ENCODE measurements at regions not wholly inside any gene's neighbourhood (a gene's known extent, or its start where the extent isn't known, plus 50 kb on each side); places are given as distances from the start of the nearest gene placed in this dataset.

DNA sequence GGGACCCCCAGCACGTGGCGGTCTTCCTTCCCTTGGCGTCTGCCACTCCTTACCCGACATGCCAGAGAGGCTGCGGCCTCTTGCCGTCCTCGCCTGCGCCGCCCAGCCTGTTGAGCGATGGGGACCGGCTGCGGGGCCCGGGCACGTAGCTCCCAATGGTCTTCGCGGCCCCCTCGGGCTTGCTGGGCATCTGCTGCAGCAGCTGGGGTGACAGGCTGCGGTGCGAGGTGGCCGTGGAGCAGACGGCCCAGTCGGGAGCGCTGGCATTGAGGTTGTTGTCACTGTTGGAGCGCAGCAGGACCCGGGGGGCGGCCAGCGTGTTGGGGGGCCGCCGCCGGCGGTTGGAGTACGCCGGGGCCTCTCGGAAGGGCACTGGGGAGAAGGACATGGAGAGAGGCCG, 422.0 kb downstream of the CTTN start:
- H3K4me3 Mint-ChIP-seq: no peak overlapping the region
- no peak for DNase-seq
- no peaks in the 10 kb centered on the region for H3K4me1 Mint-ChIP-seq
- H3K27me3 Mint-ChIP-seq: peaks cover 20% of the 10 kb centered on the region
- ChIA-PET CTCF (no interaction called here), POLR2A (no interaction called here)
- no peaks in the 10 kb centered on the region for H3K9me3 Mint-ChIP-seq
- no peaks in the 10 kb centered on the region for H3K36me3 Mint-ChIP-seq (ENCODE audit: low read depth)
- no peak overlapping the region for H3K27ac Mint-ChIP-seq

DNA sequence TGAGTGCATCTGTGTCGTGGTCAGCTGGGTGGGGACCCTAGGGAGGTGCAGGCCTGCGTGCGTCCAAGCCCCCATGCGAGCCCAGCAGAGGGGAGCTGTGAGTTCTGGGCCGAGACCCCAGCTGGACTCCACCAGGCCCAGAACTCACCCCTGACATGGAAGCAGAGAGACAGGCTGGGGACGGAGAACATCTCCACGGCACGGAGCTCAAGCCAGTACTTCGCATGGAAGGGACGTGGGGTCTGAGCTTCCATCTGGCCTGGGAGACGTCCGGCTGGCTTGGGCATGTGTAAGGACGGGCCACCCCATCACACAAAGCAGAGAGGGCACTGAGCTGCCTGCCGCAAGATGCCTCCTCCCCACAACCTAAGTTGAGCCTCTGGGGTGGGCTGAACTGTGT, 422.4 kb downstream of the CTTN start:
- peaks cover 24% of the 10 kb centered on the region for H3K27me3 Mint-ChIP-seq
- POLR2A ChIA-PET: no interaction called here
- H3K4me3 Mint-ChIP-seq: no peak overlapping the region
- H3K9me3 Mint-ChIP-seq: no peaks in the 10 kb centered on the region
- no peak for DNase-seq
- no peaks in the 10 kb centered on the region for H3K36me3 Mint-ChIP-seq (ENCODE audit: low read depth)
- H3K27ac Mint-ChIP-seq: no peak overlapping the region
- CTCF ChIA-PET: no interaction called here
- no peaks in the 10 kb centered on the region for H3K4me1 Mint-ChIP-seq

DNA sequence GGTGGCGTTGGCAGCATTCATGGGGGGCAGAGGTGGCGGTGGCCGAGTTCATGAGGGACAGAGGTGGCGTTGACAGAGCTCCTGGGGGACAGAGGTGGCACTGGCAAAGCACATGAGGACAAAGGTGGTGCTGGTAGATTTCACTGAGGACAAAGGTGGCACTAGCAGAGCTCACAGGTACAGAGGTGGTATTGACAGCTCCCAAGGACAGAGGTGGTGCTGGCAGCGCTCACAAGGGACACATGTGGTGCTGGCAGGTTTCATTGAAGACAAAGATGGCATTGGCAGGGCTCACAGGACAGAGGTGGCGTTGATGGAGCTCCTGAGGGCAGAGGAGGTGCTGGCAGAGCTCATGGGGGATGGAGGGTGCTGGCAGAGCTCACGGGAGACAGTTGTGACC, 425.4 kb downstream of the CTTN start:
- Mint-ChIP-seq H3K27me3 (peaks cover 41% of the 10 kb centered on the region), H3K36me3 (ENCODE audit: low read depth) (no peaks in the 10 kb centered on the region), H3K4me3 (no peak overlapping the region), H3K4me1 (no peaks in the 10 kb centered on the region), H3K9me3 (no peaks in the 10 kb centered on the region), H3K27ac (no peak overlapping the region)
- POLR2A ChIA-PET: no interaction called here
- no peak for DNase-seq
- CTCF ChIA-PET: interaction anchor here (0.5 kb wide), 1 partner anchor 288 kb away, joined by 3 read pairs; no protein-coding TSS in a partner anchor

DNA sequence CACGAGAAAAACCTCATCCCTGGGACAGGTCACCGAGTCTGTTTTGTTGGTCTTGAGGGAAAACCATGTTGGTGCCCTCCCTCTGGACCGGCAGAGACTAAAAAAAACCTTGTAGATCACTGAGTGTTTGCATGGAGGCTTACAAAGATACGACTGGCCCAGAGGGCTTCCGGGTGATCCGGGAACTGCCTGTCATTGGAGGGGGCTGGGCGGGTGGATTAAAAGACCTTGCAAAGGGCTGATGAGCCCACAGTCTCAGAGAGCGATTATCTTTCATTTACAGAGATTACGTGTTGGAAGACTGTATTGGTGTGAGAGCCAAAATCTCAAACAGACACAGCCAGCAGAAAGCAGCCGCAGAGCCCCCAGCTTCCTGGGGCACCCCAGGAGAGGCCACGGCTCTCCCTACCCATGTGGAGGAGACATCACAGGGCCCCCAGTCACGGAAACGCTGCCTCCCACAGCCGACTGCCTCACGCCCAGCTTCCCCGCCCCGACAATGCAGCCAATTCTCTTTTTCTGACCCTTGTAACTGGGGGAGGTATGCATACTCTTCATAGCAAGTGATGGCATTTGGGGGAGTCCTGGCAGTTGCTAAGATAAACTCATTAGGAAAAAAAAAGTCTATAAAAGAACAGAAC, 426.4 kb downstream of the CTTN start:
- ChIA-PET POLR2A (no interaction called here), CTCF (no interaction called here)
- no peak overlapping the region for H3K4me3 Mint-ChIP-seq
- no peak overlapping the region for H3K27ac Mint-ChIP-seq
- H3K9me3 Mint-ChIP-seq: no peaks in the 10 kb centered on the region
- no peak for DNase-seq
- peaks cover 41% of the 10 kb centered on the region for H3K27me3 Mint-ChIP-seq
- no peaks in the 10 kb centered on the region for H3K4me1 Mint-ChIP-seq
- H3K36me3 Mint-ChIP-seq (ENCODE audit: low read depth): no peaks in the 10 kb centered on the region

DNA sequence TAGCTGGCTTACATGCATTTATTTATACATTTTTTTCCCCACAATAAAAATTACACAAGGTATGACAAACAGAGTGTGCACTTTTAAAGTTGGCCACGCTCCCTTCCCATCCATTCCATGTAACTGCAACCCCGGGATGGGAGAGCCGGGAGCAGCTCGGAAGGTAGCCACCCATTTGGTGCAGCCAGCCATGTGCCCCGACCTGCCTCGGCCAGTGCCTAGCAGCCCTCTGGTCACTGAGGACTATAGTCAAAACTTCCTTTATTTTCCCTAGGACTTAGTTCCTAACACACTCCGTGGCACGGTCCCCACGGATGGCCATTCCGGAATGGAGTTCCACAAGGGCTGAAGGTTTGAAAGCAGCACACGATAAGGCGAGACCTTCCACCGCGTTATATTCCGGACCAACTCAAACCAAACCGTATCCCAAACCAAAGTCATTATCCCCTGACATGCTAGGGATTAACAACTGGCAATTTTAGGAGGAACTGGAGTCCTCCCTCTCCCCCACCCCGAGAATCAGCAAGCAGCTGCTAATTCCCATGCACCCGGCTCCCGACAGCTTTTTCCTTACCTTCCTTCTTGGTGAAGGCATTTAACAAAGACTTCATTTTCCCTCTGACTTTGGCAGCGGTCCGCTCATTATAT, 426.4 kb downstream of the SHANK2 start:
- no peaks in the 10 kb centered on the region for H3K36me3 Mint-ChIP-seq (ENCODE audit: low read depth)
- CTCF ChIA-PET: interaction anchor here (1.0 kb wide), 1 partner anchor 29 kb away, joined by 3 read pairs; no protein-coding TSS in a partner anchor

DNA sequence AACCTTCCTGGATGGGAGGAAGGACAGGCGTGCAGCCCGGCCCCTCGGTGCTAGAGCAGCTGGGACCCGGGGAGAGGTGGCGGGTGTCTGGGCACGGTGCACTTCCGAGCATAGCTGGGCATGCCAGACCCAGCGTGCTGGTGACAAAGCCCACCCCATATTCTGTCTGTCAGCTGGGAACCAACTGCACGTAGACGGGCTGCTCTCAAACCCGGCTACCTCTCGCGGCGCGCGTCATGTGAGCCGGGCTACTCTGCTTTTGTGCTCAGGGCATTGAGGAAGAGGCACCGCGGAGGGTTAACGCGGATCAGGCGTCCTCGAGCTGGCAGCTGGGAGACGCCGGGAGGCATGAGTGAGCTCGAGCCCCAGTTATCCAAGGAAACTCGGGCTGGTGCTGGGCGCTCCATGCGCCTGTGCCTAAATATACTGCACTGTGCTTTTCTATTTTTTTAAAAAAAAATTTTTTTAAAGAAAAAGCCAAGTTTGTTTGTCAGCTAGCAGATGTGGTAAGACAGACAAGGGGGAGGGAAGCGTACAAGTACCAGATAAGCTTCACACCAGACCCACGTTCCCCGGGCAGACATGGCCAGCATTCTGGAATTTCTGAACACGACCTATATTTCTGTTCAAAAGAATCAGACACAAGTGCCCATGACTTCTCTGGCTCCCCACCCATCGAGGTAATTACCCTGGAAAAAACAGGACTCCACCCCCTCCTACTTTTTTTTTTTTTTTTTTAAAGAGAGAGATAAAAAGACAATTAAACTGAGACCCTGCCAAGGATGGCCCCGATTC, 425.6 kb downstream of the SHANK2 start:
- no peak overlapping the region for H3K27ac Mint-ChIP-seq
- peaks cover 41% of the 10 kb centered on the region for H3K27me3 Mint-ChIP-seq
- no peak for DNase-seq
- H3K4me3 Mint-ChIP-seq: no peak overlapping the region
- ChIA-PET POLR2A (no interaction called here), CTCF (interaction anchor here (1.0 kb wide), 1 partner anchor 30 kb away, joined by 3 read pairs; no protein-coding TSS in a partner anchor)
- H3K36me3 Mint-ChIP-seq (ENCODE audit: low read depth): no peaks in the 10 kb centered on the region
- no peaks in the 10 kb centered on the region for H3K9me3 Mint-ChIP-seq
- H3K4me1 Mint-ChIP-seq: no peaks in the 10 kb centered on the region

More for the DNA sequence above, 426.4 kb downstream of the SHANK2 start:
- Mint-ChIP-seq H3K9me3 (no peaks in the 10 kb centered on the region), H3K27ac (no peak overlapping the region), H3K4me1 (no peaks in the 10 kb centered on the region), H3K27me3 (peaks cover 41% of the 10 kb centered on the region), H3K4me3 (no peak overlapping the region)
- DNase-seq: no peak
- POLR2A ChIA-PET: no interaction called here

DNA sequence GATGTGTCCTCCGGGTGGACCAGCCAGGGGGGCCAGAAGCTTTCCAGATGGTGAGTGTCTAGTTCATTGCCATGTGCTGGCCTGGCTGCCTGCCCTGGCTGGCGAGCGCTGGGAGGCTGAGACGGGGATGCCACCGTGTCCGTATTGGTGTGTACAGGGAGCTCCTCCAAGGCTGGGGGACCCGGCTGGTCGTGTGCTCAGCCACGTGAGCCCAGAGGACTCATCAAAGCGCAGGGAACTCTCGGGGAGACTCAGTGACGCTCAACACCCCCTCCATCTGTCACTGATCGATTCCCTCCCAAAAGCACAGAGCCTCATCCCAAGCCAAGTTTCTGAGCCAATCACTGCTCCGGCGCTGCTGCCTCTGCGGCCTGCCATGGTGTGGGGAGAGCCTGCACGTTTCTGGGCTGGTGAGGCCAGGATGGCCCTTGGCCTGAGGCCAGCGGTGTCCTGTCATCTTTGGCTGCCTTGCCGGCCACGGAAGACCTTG, 423.7 kb downstream of the SHANK2 start:
- Mint-ChIP-seq H3K9me3 (no peaks in the 10 kb centered on the region), H3K4me1 (no peaks in the 10 kb centered on the region), H3K27ac (no peak overlapping the region), H3K36me3 (ENCODE audit: low read depth) (no peaks in the 10 kb centered on the region), H3K4me3 (no peak overlapping the region), H3K27me3 (peaks cover 37% of the 10 kb centered on the region)
- POLR2A ChIA-PET: no interaction called here
- CTCF ChIA-PET: no interaction called here
- DNase-seq: no peak

DNA sequence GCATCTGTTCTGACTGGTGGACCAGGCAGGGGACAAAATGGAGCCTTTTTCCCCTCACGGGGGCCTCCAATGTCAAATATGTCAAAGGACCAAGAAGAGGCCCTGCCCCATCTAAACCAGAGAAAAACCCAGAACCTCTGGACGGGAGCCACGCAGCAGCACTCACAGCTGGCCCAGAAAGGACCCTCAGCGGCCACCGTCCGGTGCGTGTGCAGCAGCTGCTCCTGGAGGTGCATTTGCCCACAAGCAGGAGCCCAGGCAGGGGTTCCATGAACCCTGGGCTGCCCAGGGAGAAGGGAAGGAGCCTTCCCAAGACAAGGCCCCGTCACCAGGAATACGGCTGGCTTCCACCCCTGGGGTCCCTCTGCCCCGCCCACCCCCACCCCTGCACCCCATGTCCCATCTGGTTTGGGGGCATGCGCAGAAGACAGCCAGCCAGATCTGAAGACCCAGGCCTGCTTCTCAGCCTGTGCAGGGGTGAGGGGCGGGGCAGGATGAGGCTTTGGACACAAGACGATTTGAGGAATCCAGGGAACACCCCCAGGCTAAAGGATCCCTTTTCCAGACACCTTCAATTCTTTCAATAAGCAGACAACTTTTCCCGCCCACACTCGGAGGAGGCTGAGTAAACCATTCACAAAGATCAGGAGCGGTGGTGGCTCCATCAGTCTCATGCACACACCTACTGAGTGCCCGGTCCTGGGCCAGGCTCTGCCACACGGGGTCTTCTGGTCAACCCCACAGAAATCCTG, 423.1 kb downstream of the SHANK2 start:
- no peak overlapping the region for H3K4me3 Mint-ChIP-seq
- CTCF ChIA-PET: no interaction called here
- DNase-seq: no peak
- H3K9me3 Mint-ChIP-seq: no peaks in the 10 kb centered on the region
- H3K36me3 Mint-ChIP-seq (ENCODE audit: low read depth): no peaks in the 10 kb centered on the region
- H3K27ac Mint-ChIP-seq: no peak overlapping the region
- POLR2A ChIA-PET: no interaction called here
- H3K27me3 Mint-ChIP-seq: peaks cover 30% of the 10 kb centered on the region
- no peaks in the 10 kb centered on the region for H3K4me1 Mint-ChIP-seq

DNA sequence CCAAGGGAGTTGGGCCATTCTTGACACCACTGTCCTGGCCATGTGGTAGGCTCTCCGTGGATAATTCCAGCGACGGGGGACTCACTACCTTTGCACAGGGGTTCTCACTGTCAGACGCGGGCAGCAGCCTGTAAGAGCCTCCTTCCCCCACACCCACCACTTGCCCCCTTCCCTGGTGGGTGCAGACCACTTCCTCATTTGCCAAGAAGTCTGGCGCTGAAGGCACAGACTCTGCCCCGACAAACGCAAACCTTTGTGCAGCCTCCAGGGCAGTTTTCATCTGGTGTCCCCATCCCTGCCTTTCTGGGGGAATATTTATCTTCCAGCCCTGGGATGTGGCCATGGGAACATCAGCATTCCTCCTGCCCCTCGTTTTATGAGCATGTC, 422.5 kb downstream of the SHANK2 start:
- DNase-seq: no peak
- ChIA-PET POLR2A (no interaction called here), CTCF (no interaction called here)
- H3K4me3 Mint-ChIP-seq: no peak overlapping the region
- peaks cover 25% of the 10 kb centered on the region for H3K27me3 Mint-ChIP-seq
- H3K4me1 Mint-ChIP-seq: no peaks in the 10 kb centered on the region
- no peak overlapping the region for H3K27ac Mint-ChIP-seq
- no peaks in the 10 kb centered on the region for H3K9me3 Mint-ChIP-seq
- no peaks in the 10 kb centered on the region for H3K36me3 Mint-ChIP-seq (ENCODE audit: low read depth)

DNA sequence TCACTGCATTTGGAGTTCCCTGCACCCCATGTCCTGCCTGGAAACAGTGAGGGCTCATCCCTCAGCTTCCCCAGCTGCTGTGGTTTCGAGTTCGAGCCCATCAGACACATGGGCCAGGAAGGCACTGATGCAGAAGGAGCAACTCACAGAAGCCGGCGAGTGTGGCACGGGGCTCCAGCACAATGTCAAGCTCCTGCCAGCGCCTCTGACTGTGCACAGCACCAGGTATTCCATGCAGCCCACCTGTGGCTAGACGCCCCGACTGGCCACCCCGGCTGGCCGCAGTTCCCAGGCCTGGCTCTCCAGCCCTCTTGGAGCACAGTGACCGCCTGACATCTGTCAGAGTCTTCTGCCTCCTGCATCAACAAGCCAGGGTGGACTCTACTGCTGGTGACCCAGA, 419.4 kb downstream of the SHANK2 start:
- Mint-ChIP-seq H3K9me3 (no peaks in the 10 kb centered on the region), H3K27ac (no peak overlapping the region), H3K4me3 (no peak overlapping the region), H3K36me3 (ENCODE audit: low read depth) (no peaks in the 10 kb centered on the region), H3K4me1 (no peaks in the 10 kb centered on the region), H3K27me3 (no peaks in the 10 kb centered on the region)
- ChIA-PET CTCF (no interaction called here), POLR2A (no interaction called here)
- DNase-seq: no peak

DNA sequence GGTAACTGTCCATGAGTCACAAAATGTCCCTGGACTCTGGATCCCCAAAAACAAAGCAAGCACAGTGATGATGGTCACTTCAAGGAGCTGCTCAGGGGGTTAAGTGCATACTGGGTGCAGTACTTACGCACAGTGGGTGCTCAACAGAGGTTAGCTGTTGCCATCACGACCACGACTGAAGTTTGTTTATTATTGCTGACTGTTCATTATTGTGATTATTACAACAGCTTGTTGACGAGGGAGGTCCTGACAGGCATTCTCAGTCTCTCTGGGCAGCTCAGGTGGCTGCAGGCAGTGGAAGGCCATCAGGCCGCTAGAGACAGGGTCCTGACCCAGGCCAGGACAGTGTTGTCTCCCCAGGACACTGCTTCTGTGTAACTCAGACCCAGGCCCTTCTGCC, 418.8 kb downstream of the SHANK2 start:
- Mint-ChIP-seq H3K36me3 (ENCODE audit: low read depth) (no peaks in the 10 kb centered on the region), H3K9me3 (no peaks in the 10 kb centered on the region), H3K27me3 (no peaks in the 10 kb centered on the region), H3K4me3 (no peak overlapping the region), H3K27ac (no peak overlapping the region), H3K4me1 (no peaks in the 10 kb centered on the region)
- no peak for DNase-seq
- CTCF ChIA-PET: no interaction called here
- POLR2A ChIA-PET: no interaction called here

DNA sequence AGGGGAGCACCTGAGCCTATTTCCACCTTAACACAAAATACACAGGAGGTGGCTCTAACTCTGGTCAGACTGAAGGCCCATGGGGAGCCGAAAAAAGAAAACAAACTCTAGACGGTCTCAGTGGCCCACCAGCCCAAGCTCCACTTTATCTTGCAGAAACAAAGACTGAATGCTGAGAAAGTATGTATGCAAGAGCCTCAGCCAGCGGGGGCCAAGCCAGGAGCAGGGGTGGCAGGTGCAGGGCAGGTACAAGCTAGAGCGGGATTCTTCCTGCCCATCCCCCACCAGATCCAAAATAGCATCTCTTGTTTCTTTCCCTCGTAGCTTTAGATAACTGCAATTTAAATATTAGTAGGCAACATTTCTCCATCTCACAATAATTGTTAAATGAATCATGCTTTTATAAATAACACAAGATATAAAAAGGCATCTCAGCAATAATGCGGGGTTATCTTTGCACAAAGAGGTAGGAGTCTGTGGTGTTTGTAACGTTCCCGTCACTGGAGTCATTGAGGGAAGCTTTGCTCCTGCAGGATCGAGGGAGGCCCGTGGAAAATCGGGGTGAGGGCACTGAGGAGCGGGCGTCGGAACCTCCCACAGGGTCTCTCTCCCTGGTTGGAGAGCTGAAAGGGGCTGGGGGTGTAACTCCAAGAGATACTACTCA, 418.0 kb downstream of the SHANK2 start:
- DNase-seq: no peak
- ChIA-PET POLR2A (no interaction called here), CTCF (no interaction called here)
- Mint-ChIP-seq H3K36me3 (ENCODE audit: low read depth) (no peaks in the 10 kb centered on the region), H3K4me1 (no peaks in the 10 kb centered on the region), H3K27ac (no peak overlapping the region), H3K27me3 (no peaks in the 10 kb centered on the region), H3K4me3 (no peak overlapping the region), H3K9me3 (no peaks in the 10 kb centered on the region)
